ENCODE measurements at regions not wholly inside any gene's neighbourhood (a gene's known extent, or its start where the extent isn't known, plus 50 kb on each side); places are given as distances from the start of the nearest gene placed in this dataset.

DNA sequence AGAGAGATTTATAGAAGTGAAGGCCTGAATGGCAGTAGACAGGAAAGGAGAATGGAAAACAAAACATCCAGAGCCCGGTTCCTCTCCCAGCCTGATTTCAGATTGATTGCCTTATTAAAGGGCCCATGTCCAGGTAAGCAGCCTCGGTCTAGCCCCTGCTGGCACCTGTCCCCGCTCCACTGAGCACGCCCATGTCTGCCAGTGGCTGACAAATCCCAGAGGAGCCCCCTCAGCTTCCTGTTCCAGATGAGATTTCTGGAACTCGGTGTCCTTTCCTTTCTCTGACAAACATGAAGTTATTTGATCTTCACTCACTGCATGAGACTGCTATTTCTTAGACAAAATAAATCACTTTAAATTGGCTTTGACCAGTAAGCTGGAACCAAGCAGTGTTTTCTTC is 187.0 kb upstream of the ADCY2 start:
- Histone ChIP-seq H3K23ac (ENCODE audit: insufficient read length, low read depth, low read length) (no peak overlapping the region), H3K4ac (ENCODE audit: low read depth, low read length) (no peak overlapping the region), H3K79me1 (ENCODE audit: insufficient read depth, low read depth, low read length, poor library complexity, severe bottlenecking) (no peaks in the 10 kb centered on the region), H4K20me1 (ENCODE audit: control insufficient read depth, insufficient read depth, insufficient read length) (no peaks in the 10 kb centered on the region), H2BK120ac (ENCODE audit: low read depth, low read length, poor library complexity, severe bottlenecking) (no peak overlapping the region), H3K9me3 (ENCODE audit: control insufficient read depth, low read depth, low read length) (no peaks in the 10 kb centered on the region), H4K8ac (replicated peaks; ENCODE audit: insufficient read length, low read depth, low read length) (no peak overlapping the region), H2BK15ac (ENCODE audit: low read depth, low read length) (no peak overlapping the region), H4K91ac (ENCODE audit: insufficient read length, low read depth, low read length) (no peak overlapping the region), H2BK20ac (ENCODE audit: low read depth, low read length, poor library complexity, severe bottlenecking) (no peak overlapping the region), H3K4me2 (ENCODE audit: insufficient read depth, insufficient read length, low read length) (no peak overlapping the region), H3K14ac (ENCODE audit: insufficient read depth, low read length) (no peak overlapping the region), H3K56ac (ENCODE audit: insufficient read length, low read depth, low read length) (no peak overlapping the region), H3K4me1 (ENCODE audit: insufficient read depth, low read length) (no peaks in the 10 kb centered on the region), H2BK5ac (ENCODE audit: insufficient read length, low read length) (no peak overlapping the region), H4K5ac (ENCODE audit: insufficient read length, low read depth, low read length) (no peak overlapping the region), H3K27ac (ENCODE audit: insufficient read length, low read depth, low read length) (no peak overlapping the region), H3K79me2 (ENCODE audit: insufficient read depth, low read length) (no peaks in the 10 kb centered on the region), H3T11ph (ENCODE audit: low read length) (no peak overlapping the region), H2AFZ (ENCODE audit: low read length) (no peak overlapping the region), H2AK5ac (ENCODE audit: insufficient read length, low read length) (no peak overlapping the region), H3K9ac (ENCODE audit: extremely low read depth, insufficient read length, low read length) (no peak overlapping the region), H3K18ac (ENCODE audit: insufficient read length, low read depth, low read length) (no peak overlapping the region), H2BK12ac (ENCODE audit: insufficient read length, low read depth, low read length) (no peak overlapping the region), H3K27me3 (ENCODE audit: insufficient read depth, low read length) (no peaks in the 10 kb centered on the region), H3K23me2 (ENCODE audit: insufficient read length, low read depth, low read length, poor library complexity, severe bottlenecking) (no peaks in the 10 kb centered on the region)
- no CpG with 5 or more reads among the region's 5 CpGs for WGBS (ENCODE audit: extremely low coverage, insufficient read length, low lambda C conversion rate)
- Mint-ChIP-seq H3K9me3 (no peaks in the 10 kb centered on the region; a peak in 1 of 5 replicates), H3K4me1 (no peaks in the 10 kb centered on the region), H3K27me3 (ENCODE audit: low read depth) (peaks cover 3% of the 10 kb centered on the region; the same call in 1 of the 2 replicates), H3K36me3 (ENCODE audit: insufficient read depth in 1 of 3, low read depth in 3 of 3) (no peaks in the 10 kb centered on the region; a peak in 2 of 7 replicates), H3K4me3 (no peak overlapping the region), H3K27ac (no peak overlapping the region)
- DNase-seq: no peak
- TF ChIP-seq, protein P1, sequence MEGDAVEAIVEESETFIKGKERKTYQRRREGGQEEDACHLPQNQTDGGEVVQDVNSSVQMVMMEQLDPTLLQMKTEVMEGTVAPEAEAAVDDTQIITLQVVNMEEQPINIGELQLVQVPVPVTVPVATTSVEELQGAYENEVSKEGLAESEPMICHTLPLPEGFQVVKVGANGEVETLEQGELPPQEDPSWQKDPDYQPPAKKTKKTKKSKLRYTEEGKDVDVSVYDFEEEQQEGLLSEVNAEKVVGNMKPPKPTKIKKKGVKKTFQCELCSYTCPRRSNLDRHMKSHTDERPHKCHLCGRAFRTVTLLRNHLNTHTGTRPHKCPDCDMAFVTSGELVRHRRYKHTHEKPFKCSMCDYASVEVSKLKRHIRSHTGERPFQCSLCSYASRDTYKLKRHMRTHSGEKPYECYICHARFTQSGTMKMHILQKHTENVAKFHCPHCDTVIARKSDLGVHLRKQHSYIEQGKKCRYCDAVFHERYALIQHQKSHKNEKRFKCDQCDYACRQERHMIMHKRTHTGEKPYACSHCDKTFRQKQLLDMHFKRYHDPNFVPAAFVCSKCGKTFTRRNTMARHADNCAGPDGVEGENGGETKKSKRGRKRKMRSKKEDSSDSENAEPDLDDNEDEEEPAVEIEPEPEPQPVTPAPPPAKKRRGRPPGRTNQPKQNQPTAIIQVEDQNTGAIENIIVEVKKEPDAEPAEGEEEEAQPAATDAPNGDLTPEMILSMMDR (conservative IDR thresholded peaks at IDR 0.05): no peak

Data from H9 (cell line).